Progenitor cell of endocrine pancreas (in vitro differentiated cells): ENCODE measurements at regions not wholly inside any gene's neighbourhood (a gene's known extent, or its start where the extent isn't known, plus 50 kb on each side); places are given as distances from the start of the nearest gene placed in this dataset.

Experiments
- DNase-seq: peaks from one replicate; pipeline ENCODE4 v3.0.0; 2021; ENCODE audit warnings: low spot score; ENCODE audit not compliant: unreplicated experiment
- H3K27ac Mint-ChIP-seq: 2 replicates; pipeline ENCODE4 v1.8.0; 2021; ENCODE audit warnings: mild to moderate bottlenecking, moderate library complexity, mixed read lengths
- H3K27me3 Mint-ChIP-seq: 2 replicates; pipeline ENCODE4 v1.8.0; 2021; ENCODE audit warnings: mixed read lengths
- H3K36me3 Mint-ChIP-seq: 2 replicates; pipeline ENCODE4 v1.8.0; 2022; ENCODE audit warnings: mixed read lengths; ENCODE audit not compliant: insufficient read depth
- H3K4me1 Mint-ChIP-seq: 2 replicates; pipeline ENCODE4 v1.8.0; 2021; ENCODE audit warnings: low read depth, mixed read lengths
- H3K4me3 Mint-ChIP-seq: 2 replicates; pipeline ENCODE4 v1.8.0; 2021; ENCODE audit warnings: low read depth, mild to moderate bottlenecking, moderate library complexity, mixed read lengths
- H3K9me3 Mint-ChIP-seq: 2 replicates; pipeline ENCODE4 v1.8.0; 2021; ENCODE audit warnings: low read depth, mixed read lengths
- TF ChIP-seq, protein P1 (sequence below): fragments of 200-600 bp; sonication (generic); IDR thresholded peaks from one replicate; pipeline ENCODE4 v1.5.0; 2021; ENCODE audit warnings: antibody characterized with exemption, mild to moderate bottlenecking; ENCODE audit not compliant: unreplicated experiment

- H3K27me3 Mint-ChIP-seq: no peaks in the 10 kb centered on the region
- H3K4me1 Mint-ChIP-seq: no peaks in the 10 kb centered on the region
- DNase-seq: no peak
- TF ChIP-seq, protein P1, sequence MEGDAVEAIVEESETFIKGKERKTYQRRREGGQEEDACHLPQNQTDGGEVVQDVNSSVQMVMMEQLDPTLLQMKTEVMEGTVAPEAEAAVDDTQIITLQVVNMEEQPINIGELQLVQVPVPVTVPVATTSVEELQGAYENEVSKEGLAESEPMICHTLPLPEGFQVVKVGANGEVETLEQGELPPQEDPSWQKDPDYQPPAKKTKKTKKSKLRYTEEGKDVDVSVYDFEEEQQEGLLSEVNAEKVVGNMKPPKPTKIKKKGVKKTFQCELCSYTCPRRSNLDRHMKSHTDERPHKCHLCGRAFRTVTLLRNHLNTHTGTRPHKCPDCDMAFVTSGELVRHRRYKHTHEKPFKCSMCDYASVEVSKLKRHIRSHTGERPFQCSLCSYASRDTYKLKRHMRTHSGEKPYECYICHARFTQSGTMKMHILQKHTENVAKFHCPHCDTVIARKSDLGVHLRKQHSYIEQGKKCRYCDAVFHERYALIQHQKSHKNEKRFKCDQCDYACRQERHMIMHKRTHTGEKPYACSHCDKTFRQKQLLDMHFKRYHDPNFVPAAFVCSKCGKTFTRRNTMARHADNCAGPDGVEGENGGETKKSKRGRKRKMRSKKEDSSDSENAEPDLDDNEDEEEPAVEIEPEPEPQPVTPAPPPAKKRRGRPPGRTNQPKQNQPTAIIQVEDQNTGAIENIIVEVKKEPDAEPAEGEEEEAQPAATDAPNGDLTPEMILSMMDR: no peak
- H3K9me3 Mint-ChIP-seq: no peaks in the 10 kb centered on the region
- no peak overlapping the region for H3K4me3 Mint-ChIP-seq
- no peaks in the 10 kb centered on the region for H3K36me3 Mint-ChIP-seq
- H3K27ac Mint-ChIP-seq: no peak overlapping the region
These were observed 505.2 kb upstream of the RGMB start for GRCh38 chr5:98268162-98268860.

- no peak overlapping the region for H3K27ac Mint-ChIP-seq
- H3K9me3 Mint-ChIP-seq: no peaks in the 10 kb centered on the region
- no peaks in the 10 kb centered on the region for H3K4me1 Mint-ChIP-seq
- TF ChIP-seq, protein P1: peak; percentile 12
- H3K36me3 Mint-ChIP-seq: no peaks in the 10 kb centered on the region
- DNase-seq: no peak
- no peak overlapping the region for H3K4me3 Mint-ChIP-seq
- no peaks in the 10 kb centered on the region for H3K27me3 Mint-ChIP-seq
These were observed 497.5 kb upstream of the RGMB start for GRCh38 chr5:98275980-98276379.

- TF ChIP-seq, protein P1: no peak
- Mint-ChIP-seq H3K27me3 (no peaks in the 10 kb centered on the region), H3K4me3 (no peak overlapping the region), H3K9me3 (no peaks in the 10 kb centered on the region), H3K36me3 (no peaks in the 10 kb centered on the region), H3K4me1 (no peaks in the 10 kb centered on the region), H3K27ac (no peak overlapping the region)
- DNase-seq: no peak
These were observed 490.9 kb upstream of the RGMB start for GRCh38 chr5:98282521-98282920.

DNA sequence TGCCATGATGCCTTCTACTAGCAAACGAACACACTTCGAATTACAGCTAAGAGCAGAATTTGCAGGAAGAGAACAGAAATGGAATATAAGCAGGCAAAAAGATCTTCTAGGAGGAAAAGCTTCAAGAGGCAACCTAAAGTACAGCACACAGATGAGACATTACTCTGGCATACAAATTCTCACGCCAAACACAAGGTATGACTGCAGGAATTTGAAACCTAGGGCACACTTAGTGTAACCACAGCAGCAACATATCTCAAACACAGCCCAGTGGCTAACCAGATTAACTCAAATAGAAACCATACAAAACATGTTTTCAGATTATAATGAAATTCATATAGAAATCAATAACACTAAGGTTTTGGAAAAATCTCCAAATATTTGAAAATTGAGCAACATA lies 481.0 kb upstream of the RGMB start:
- DNase-seq: no peak
- Mint-ChIP-seq H3K4me1 (no peaks in the 10 kb centered on the region), H3K27me3 (no peaks in the 10 kb centered on the region), H3K4me3 (no peak overlapping the region), H3K36me3 (no peaks in the 10 kb centered on the region), H3K9me3 (no peaks in the 10 kb centered on the region), H3K27ac (no peak overlapping the region)
- TF ChIP-seq, protein P1: no peak

DNA sequence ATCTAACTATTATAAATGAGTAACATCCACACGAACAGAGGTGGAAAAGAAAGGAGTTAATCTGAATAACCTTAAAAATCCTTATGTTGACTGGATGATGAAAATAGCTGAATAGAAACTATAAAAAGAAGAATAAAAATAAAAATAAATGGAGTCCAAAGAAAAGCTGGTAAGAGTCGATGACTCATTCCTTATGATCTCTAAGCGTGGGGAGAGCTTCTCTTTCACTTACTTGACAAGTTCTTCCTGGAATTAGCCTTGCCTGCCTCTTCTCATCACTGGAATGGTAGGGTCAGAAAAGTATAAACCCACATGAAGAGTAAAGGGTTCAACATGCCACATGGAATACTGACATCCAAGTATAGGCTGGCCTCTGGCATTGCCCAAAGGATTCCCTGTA lies 477.0 kb upstream of the RGMB start:
- Mint-ChIP-seq H3K27me3 (no peaks in the 10 kb centered on the region), H3K27ac (no peak overlapping the region), H3K9me3 (no peaks in the 10 kb centered on the region), H3K4me3 (no peak overlapping the region), H3K36me3 (no peaks in the 10 kb centered on the region), H3K4me1 (peaks cover 4% of the 10 kb centered on the region)
- TF ChIP-seq, protein P1: no peak
- no peak for DNase-seq
